ENCODE measurements at regions not wholly inside any gene's neighbourhood (a gene's known extent, or its start where the extent isn't known, plus 50 kb on each side); places are given as distances from the start of the nearest gene placed in this dataset.
"Not testable (repeated sequence)": the region's sequence is repeated elsewhere in the genome, so short reads cannot be mapped to it uniquely, and the experiment has no call there.

DNA sequence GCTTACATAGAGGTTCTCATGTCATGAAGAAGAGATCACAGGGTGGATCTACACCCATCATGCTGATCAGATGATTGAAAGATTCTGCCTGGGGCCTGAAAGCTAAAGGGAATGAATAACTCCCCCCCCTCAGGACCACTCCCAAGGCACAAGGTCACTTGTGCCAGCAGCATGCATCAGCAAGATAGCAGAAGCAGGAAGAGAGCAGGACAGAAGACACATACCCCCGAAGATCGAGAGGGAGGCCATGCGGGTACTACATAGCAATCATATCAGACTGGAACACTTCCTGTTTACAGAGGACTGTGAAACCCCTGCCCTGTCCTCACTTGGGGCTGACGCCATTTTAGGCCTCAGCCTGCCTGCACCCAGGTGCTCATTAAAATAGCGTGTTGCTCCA is 143.2 kb upstream of the EDNRB start:
- H3K9me3 Mint-ChIP-seq = no peaks in the 10 kb centered on the region
- H3K4me1 Mint-ChIP-seq (ENCODE audit: low read depth) = no peaks in the 10 kb centered on the region
- no peak for TF ChIP-seq CTCF (IDR thresholded peaks at IDR 0.05)
- no peaks in the 10 kb centered on the region for H3K27me3 Mint-ChIP-seq
- CTCF ChIA-PET = no interaction called here
- ATAC-seq (ENCODE audit: poor library complexity) (no peak), DNase-seq (no peak)
- H3K36me3 ChIP-seq (ENCODE audit: insufficient read depth, low read length) = no peaks in the 10 kb centered on the region
- no peaks in the 10 kb centered on the region for H3K27me3 ChIP-seq (ENCODE audit: control insufficient read depth in 1 of 2, insufficient read depth in 2 of 2, low read length in 2 of 2)
- no peak overlapping the region for H3K27ac Mint-ChIP-seq
- H3K27ac ChIP-seq (ENCODE audit: low read depth in 1 of 2, low read length in 2 of 2) = no peak overlapping the region
- intact Hi-C loops (cut with DNase I, micrococcal nuclease) = no loop called here
- H3K4me3 Mint-ChIP-seq = no peak overlapping the region
- no peaks in the 10 kb centered on the region for H3K36me3 Mint-ChIP-seq (ENCODE audit: low read depth)
- no peaks in the 10 kb centered on the region for H3K9me3 ChIP-seq (ENCODE audit: control insufficient read depth in 1 of 2, insufficient read depth in 1 of 2, low read length in 2 of 2)
- H3K4me3 ChIP-seq (ENCODE audit: low read length) = no peak overlapping the region
- POLR2A ChIA-PET = no interaction called here
- H3K4me1 ChIP-seq (ENCODE audit: insufficient read depth, low read length) = no peaks in the 10 kb centered on the region

GRCh38 chr13:78060966-78061365 is 142.3 kb upstream of the EDNRB start:
- no peak for TF ChIP-seq CTCF (IDR thresholded peaks at IDR 0.05)
- ATAC-seq (ENCODE audit: poor library complexity) (no peak), DNase-seq (no peak)
- intact Hi-C loops (cut with DNase I, micrococcal nuclease) = no loop called here
- Mint-ChIP-seq H3K9me3 (peaks cover 6% of the 10 kb centered on the region), H3K27me3 (no peaks in the 10 kb centered on the region), H3K4me1 (ENCODE audit: low read depth) (no peaks in the 10 kb centered on the region), H3K36me3 (ENCODE audit: low read depth) (no peaks in the 10 kb centered on the region), H3K4me3 (no peak overlapping the region), H3K27ac (no peak overlapping the region)
- ChIA-PET POLR2A (no interaction called here), CTCF (no interaction called here)
- Histone ChIP-seq H3K27ac (ENCODE audit: low read depth in 1 of 2, low read length in 2 of 2) (no peak overlapping the region), H3K27me3 (ENCODE audit: control insufficient read depth in 1 of 2, insufficient read depth in 2 of 2, low read length in 2 of 2) (no peaks in the 10 kb centered on the region), H3K9me3 (ENCODE audit: control insufficient read depth in 1 of 2, insufficient read depth in 1 of 2, low read length in 2 of 2) (peaks cover 0 to 6% of the 10 kb centered on the region in 2 experiments), H3K4me1 (ENCODE audit: insufficient read depth, low read length) (no peaks in the 10 kb centered on the region), H3K36me3 (ENCODE audit: insufficient read depth, low read length) (no peaks in the 10 kb centered on the region), H3K4me3 (ENCODE audit: low read length) (no peak overlapping the region)

DNA sequence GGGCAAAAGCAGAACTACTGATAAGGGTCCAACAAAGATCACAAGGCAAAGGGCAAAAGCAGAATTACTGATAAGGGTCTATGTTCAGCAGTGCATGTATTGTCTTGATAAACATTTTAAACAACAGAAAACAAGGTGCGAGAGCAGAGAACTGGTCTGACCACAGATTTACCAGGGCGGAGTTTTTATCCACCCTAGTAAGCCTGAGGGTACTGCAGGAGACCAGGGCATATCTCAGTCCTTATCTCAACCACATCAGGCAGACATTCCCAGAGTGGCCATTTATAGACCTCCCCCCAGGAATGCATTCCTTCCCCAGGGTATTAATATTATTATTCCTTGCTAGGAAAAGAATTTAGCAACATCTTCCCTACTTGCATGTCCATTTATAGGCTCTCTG is 138.2 kb upstream of the EDNRB start:
- H3K27me3 Mint-ChIP-seq; H3K4me1 ChIP-seq (ENCODE audit: insufficient read depth, low read length); H3K4me3 ChIP-seq (ENCODE audit: low read length); H3K27ac Mint-ChIP-seq; H3K9me3 Mint-ChIP-seq; H3K27ac ChIP-seq (ENCODE audit: low read depth in 1 of 2, low read length in 2 of 2); ATAC-seq (ENCODE audit: poor library complexity); H3K4me3 Mint-ChIP-seq; H3K4me1 Mint-ChIP-seq (ENCODE audit: low read depth); H3K36me3 ChIP-seq (ENCODE audit: insufficient read depth, low read length); H3K36me3 Mint-ChIP-seq (ENCODE audit: low read depth); H3K27me3 ChIP-seq (ENCODE audit: control insufficient read depth in 1 of 2, insufficient read depth in 2 of 2, low read length in 2 of 2); POLR2A ChIA-PET; H3K9me3 ChIP-seq (ENCODE audit: control insufficient read depth in 1 of 2, insufficient read depth in 1 of 2, low read length in 2 of 2); CTCF ChIA-PET; DNase-seq; intact Hi-C loops (cut with DNase I, micrococcal nuclease): not testable (repeated sequence)

- H3K9me3 ChIP-seq (ENCODE audit: control insufficient read depth in 1 of 2, insufficient read depth in 1 of 2, low read length in 2 of 2) = peaks cover 3 to 6% of the 10 kb centered on the region in 2 experiments
- no peak overlapping the region for H3K27ac ChIP-seq (ENCODE audit: low read depth in 1 of 2, low read length in 2 of 2)
- ChIA-PET POLR2A (no interaction called here), CTCF (no interaction called here)
- H3K27me3 ChIP-seq (ENCODE audit: control insufficient read depth in 1 of 2, insufficient read depth in 2 of 2, low read length in 2 of 2) = no peaks in the 10 kb centered on the region
- intact Hi-C loops (cut with DNase I, micrococcal nuclease) = no loop called here
- no peak for DNase-seq
- no peaks in the 10 kb centered on the region for H3K4me1 ChIP-seq (ENCODE audit: insufficient read depth, low read length)
- H3K36me3 ChIP-seq (ENCODE audit: insufficient read depth, low read length) = no peaks in the 10 kb centered on the region
- Mint-ChIP-seq H3K27ac (no peak overlapping the region), H3K27me3 (no peaks in the 10 kb centered on the region), H3K9me3 (peaks cover 6% of the 10 kb centered on the region), H3K4me1 (ENCODE audit: low read depth) (no peaks in the 10 kb centered on the region), H3K36me3 (ENCODE audit: low read depth) (no peaks in the 10 kb centered on the region), H3K4me3 (no peak overlapping the region)
- TF ChIP-seq CTCF (IDR thresholded peaks at IDR 0.05) = no peak
- ATAC-seq (ENCODE audit: poor library complexity) = no peak
- H3K4me3 ChIP-seq (ENCODE audit: low read length) = no peak overlapping the region
Measured at GRCh38 chr13:78054157-78054556, 135.5 kb upstream of the EDNRB start.

All from CD4-positive, alpha-beta T cell (primary cell).